ENCODE measurements at regions not wholly inside any gene's neighbourhood (a gene's known extent, or its start where the extent isn't known, plus 50 kb on each side); places are given as distances from the start of the nearest gene placed in this dataset.

DNA sequence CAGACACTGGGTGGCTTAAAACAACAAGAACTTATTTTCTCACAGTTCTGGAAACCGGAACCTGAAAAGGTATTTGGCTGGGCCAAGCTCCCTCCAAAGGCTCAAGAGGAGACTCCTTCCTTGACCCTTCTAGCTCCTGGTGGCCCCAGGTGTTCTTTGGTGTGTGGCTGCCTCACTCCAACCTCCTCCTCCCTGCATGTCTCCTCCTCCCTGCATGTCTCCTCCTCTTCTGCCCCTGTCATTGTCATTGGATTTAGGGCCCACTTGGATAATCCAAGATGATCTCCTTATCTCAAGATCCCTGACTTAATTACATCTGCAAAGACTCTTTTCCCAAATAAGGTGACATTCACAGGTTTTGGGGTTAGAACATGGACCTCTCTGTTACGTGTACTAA, 69.8 kb upstream of the MFGE8 start:
- TF ChIP-seq POLR2A (IDR thresholded peaks at IDR 0.05): no peak
- TF ChIP-seq, protein P1, sequence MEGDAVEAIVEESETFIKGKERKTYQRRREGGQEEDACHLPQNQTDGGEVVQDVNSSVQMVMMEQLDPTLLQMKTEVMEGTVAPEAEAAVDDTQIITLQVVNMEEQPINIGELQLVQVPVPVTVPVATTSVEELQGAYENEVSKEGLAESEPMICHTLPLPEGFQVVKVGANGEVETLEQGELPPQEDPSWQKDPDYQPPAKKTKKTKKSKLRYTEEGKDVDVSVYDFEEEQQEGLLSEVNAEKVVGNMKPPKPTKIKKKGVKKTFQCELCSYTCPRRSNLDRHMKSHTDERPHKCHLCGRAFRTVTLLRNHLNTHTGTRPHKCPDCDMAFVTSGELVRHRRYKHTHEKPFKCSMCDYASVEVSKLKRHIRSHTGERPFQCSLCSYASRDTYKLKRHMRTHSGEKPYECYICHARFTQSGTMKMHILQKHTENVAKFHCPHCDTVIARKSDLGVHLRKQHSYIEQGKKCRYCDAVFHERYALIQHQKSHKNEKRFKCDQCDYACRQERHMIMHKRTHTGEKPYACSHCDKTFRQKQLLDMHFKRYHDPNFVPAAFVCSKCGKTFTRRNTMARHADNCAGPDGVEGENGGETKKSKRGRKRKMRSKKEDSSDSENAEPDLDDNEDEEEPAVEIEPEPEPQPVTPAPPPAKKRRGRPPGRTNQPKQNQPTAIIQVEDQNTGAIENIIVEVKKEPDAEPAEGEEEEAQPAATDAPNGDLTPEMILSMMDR (IDR thresholded peaks at IDR 0.05): no peak

Data from Peyer's patch (tissue), 4 donors.